Astrocyte (in vitro differentiated cells and primary cell): ENCODE measurements at regions not wholly inside any gene's neighbourhood (a gene's known extent, or its start where the extent isn't known, plus 50 kb on each side); places are given as distances from the start of the nearest gene placed in this dataset.

ENCODE experiments used
- DNase-seq: peaks from one replicate; pipeline ENCODE4 v3.0.0-alpha.2; 2010; ENCODE audit warnings: low read depth
- FAIRE-seq: peaks from 2 replicates; lab custom pipeline; 2011; peaks lifted over from hg19 to GRCh38; lab: Jason Lieb, UNC
- H2AFZ ChIP-seq: 2 replicates; pipeline ENCODE4 v1.6.0; 2012; ENCODE audit warnings: low read depth, low read length, inconsistent platforms
- H3K27ac ChIP-seq: 2 replicates; pipeline ENCODE4 v1.5.1; 2011; ENCODE audit warnings: low read depth, low read length, inconsistent platforms
- H3K27me3 ChIP-seq: 2 replicates; pipeline ENCODE4 v1.6.0; 2011; ENCODE audit warnings: low read length, inconsistent platforms; ENCODE audit not compliant: insufficient read depth
- H3K36me3 ChIP-seq: 2 replicates; pipeline ENCODE4 v1.5.1; 2011; ENCODE audit warnings: low read length, inconsistent platforms; ENCODE audit not compliant: insufficient read depth
- H3K4me1 ChIP-seq: 2 replicates; pipeline ENCODE4 v1.5.1; 2011; ENCODE audit warnings: low read length, inconsistent platforms; ENCODE audit not compliant: insufficient read depth
- H3K4me2 ChIP-seq: 2 replicates; pipeline ENCODE4 v1.6.0; 2012; ENCODE audit warnings: low read length, inconsistent platforms
- H3K4me3 ChIP-seq: 2 replicates; pipeline ENCODE4 v1.5.1; 2011; ENCODE audit warnings: low read depth, mild to moderate bottlenecking, low read length, inconsistent platforms; ENCODE audit not compliant: insufficient read depth
- H3K79me2 ChIP-seq: 2 replicates; pipeline ENCODE4 v1.6.0; 2012; ENCODE audit warnings: mild to moderate bottlenecking, low read length, inconsistent platforms; ENCODE audit not compliant: insufficient read depth
- H3K9ac ChIP-seq: 2 replicates; pipeline ENCODE4 v1.6.0; 2012; ENCODE audit warnings: mild to moderate bottlenecking, low read length, inconsistent platforms
- H3K9me3 ChIP-seq: 2 replicates; pipeline ENCODE4 v1.5.1; 2012; ENCODE audit warnings: low read depth, mild to moderate bottlenecking, low read length, inconsistent platforms; ENCODE audit not compliant: insufficient read depth
- H4K20me1 ChIP-seq: 2 replicates; pipeline ENCODE4 v1.6.0; 2012; ENCODE audit warnings: low read length, inconsistent platforms; ENCODE audit not compliant: insufficient read depth
- H3K27ac Mint-ChIP-seq: one replicate; pipeline ENCODE4 v1.8.0; 2021; ENCODE audit warnings: mild to moderate bottlenecking, mixed read lengths; ENCODE audit not compliant: unreplicated experiment
- H3K27me3 Mint-ChIP-seq: one replicate; pipeline ENCODE4 v1.8.0; 2021; ENCODE audit warnings: low read depth, mixed read lengths; ENCODE audit not compliant: unreplicated experiment
- H3K36me3 Mint-ChIP-seq: one replicate; pipeline ENCODE4 v1.8.0; 2021; ENCODE audit warnings: low read depth, mixed read lengths; ENCODE audit not compliant: unreplicated experiment
- H3K4me1 Mint-ChIP-seq: one replicate; pipeline ENCODE4 v1.8.0; 2021; ENCODE audit warnings: low read depth, mixed read lengths; ENCODE audit not compliant: unreplicated experiment
- H3K4me3 Mint-ChIP-seq: one replicate; pipeline ENCODE4 v1.8.0; 2021; ENCODE audit warnings: mild to moderate bottlenecking, moderate library complexity, mixed read lengths; ENCODE audit not compliant: unreplicated experiment
- H3K9me3 Mint-ChIP-seq: one replicate; pipeline ENCODE4 v1.8.0; 2021; ENCODE audit warnings: mild to moderate bottlenecking, mixed read lengths; ENCODE audit not compliant: unreplicated experiment
- CTCF ChIP-seq: IDR thresholded peaks from 2 replicates; pipeline ENCODE4 v1.5.1; 2011; ENCODE audit warnings: low read depth, mild to moderate bottlenecking, inconsistent platforms, low read length, moderate library complexity; ENCODE audit not compliant: insufficient read depth
- EZH2 ChIP-seq: IDR thresholded peaks from 2 replicates; pipeline ENCODE4 v1.6.1; 2012; ENCODE audit warnings: mild to moderate bottlenecking, low read length, inconsistent platforms; ENCODE audit not compliant: insufficient read depth

GRCh38 chr1:177790566-177790965 lies 179.3 kb downstream of the SEC16B start:
- no peak overlapping the region for H3K4me2 ChIP-seq
- H2AFZ ChIP-seq: no peak overlapping the region
- H4K20me1 ChIP-seq: no peaks in the 10 kb centered on the region
- no peak overlapping the region for H3K4me3 ChIP-seq
- no peak overlapping the region for H3K27ac Mint-ChIP-seq
- no peaks in the 10 kb centered on the region for H3K27me3 Mint-ChIP-seq
- H3K9ac ChIP-seq: no peak overlapping the region
- H3K4me1 Mint-ChIP-seq: peaks cover 14% of the 10 kb centered on the region
- no peaks in the 10 kb centered on the region for H3K79me2 ChIP-seq
- no peak for TF ChIP-seq EZH2
- no peak for TF ChIP-seq CTCF
- no peaks in the 10 kb centered on the region for H3K9me3 ChIP-seq
- no peaks in the 10 kb centered on the region for H3K27me3 ChIP-seq
- H3K4me3 Mint-ChIP-seq: no peak overlapping the region
- no peak for DNase-seq
- H3K36me3 Mint-ChIP-seq: no peaks in the 10 kb centered on the region
- FAIRE-seq: no peak
- H3K27ac ChIP-seq: no peak overlapping the region
- H3K9me3 Mint-ChIP-seq: peaks cover 4% of the 10 kb centered on the region
- no peaks in the 10 kb centered on the region for H3K4me1 ChIP-seq
- no peaks in the 10 kb centered on the region for H3K36me3 ChIP-seq

- peaks cover 19% of the 10 kb centered on the region for H3K4me1 Mint-ChIP-seq
- Histone ChIP-seq H3K79me2 (no peaks in the 10 kb centered on the region), H3K4me3 (no peak overlapping the region), H3K36me3 (no peaks in the 10 kb centered on the region), H3K27ac (no peak overlapping the region), H3K9me3 (no peaks in the 10 kb centered on the region), H3K4me2 (no peak overlapping the region), H3K4me1 (no peaks in the 10 kb centered on the region), H3K27me3 (no peaks in the 10 kb centered on the region), H2AFZ (no peak overlapping the region), H3K9ac (no peak overlapping the region), H4K20me1 (no peaks in the 10 kb centered on the region)
- H3K27me3 Mint-ChIP-seq: no peaks in the 10 kb centered on the region
- H3K9me3 Mint-ChIP-seq: peaks cover 4% of the 10 kb centered on the region
- TF ChIP-seq CTCF (no peak), EZH2 (no peak)
- DNase-seq: no peak
- H3K4me3 Mint-ChIP-seq: no peak overlapping the region
- H3K36me3 Mint-ChIP-seq: no peaks in the 10 kb centered on the region
- no peak overlapping the region for H3K27ac Mint-ChIP-seq
- FAIRE-seq: no peak
Measured at GRCh38 chr1:177789956-177790355, 179.9 kb downstream of the SEC16B start.

- no peaks in the 10 kb centered on the region for H3K4me1 ChIP-seq
- H4K20me1 ChIP-seq: no peaks in the 10 kb centered on the region
- DNase-seq: no peak
- H3K36me3 ChIP-seq: no peaks in the 10 kb centered on the region
- H3K4me3 ChIP-seq: no peak overlapping the region
- Mint-ChIP-seq H3K27me3 (no peaks in the 10 kb centered on the region), H3K9me3 (no peaks in the 10 kb centered on the region), H3K4me3 (peak overlapping the region; percentile 47), H3K4me1 (peaks cover 22% of the 10 kb centered on the region), H3K27ac (peak overlapping the region; percentile 34), H3K36me3 (no peaks in the 10 kb centered on the region)
- TF ChIP-seq CTCF: no peak
- no peak for TF ChIP-seq EZH2
- no peaks in the 10 kb centered on the region for H3K9me3 ChIP-seq
- no peak overlapping the region for H3K9ac ChIP-seq
- H3K27ac ChIP-seq: no peak overlapping the region
- H3K79me2 ChIP-seq: no peaks in the 10 kb centered on the region
- no peak for FAIRE-seq
- H2AFZ ChIP-seq: no peak overlapping the region
- H3K4me2 ChIP-seq: peak overlapping the region; percentile 17
- H3K27me3 ChIP-seq: no peaks in the 10 kb centered on the region
Measured at GRCh38 chr1:177786176-177786745, 183.6 kb downstream of the SEC16B start.
